Erythroblast (primary cell): ENCODE measurements at regions not wholly inside any gene's neighbourhood (a gene's known extent, or its start where the extent isn't known, plus 50 kb on each side); places are given as distances from the start of the nearest gene placed in this dataset.

ENCODE experiments used
- GATA1 ChIP-seq: IDR thresholded peaks from 2 replicates; pipeline ENCODE4 v1.6.1; 2011; ENCODE audit warnings: low read depth, mild to moderate bottlenecking, control low read depth, low read length, moderate library complexity
- POLR2A ChIP-seq: IDR thresholded peaks from 2 replicates; pipeline ENCODE4 v1.6.1; 2011; ENCODE audit warnings: mild to moderate bottlenecking, low read length

DNA sequence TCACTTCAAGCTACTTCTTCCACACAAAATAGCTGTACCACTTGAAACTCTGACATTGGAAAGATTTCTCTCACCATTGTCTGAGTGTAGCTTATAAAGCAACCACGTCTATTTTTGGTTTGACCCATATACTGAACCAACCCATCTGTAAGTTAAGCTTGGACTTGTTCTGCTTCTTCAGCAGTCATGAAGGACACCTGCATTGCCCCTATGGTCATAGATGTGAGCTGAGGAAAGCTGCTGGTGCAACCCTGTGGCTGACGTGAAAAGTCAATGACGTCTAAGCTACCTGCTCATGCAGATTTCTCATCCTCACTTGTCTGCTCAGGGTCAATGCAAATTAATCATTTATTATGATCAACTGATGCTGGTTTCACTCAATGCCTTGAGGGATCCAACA, 417.4 kb downstream of the CETN3 start:
- no peak for TF ChIP-seq POLR2A
- no peak for TF ChIP-seq GATA1
